NCI-H146 treated with DMSO at 0.1 percent for 48 hours (cell line): ENCODE measurements at regions not wholly inside any gene's neighbourhood (a gene's known extent, or its start where the extent isn't known, plus 50 kb on each side); places are given as distances from the start of the nearest gene placed in this dataset.

Source experiments
- DNase-seq: peaks from one replicate; lab custom pipeline; 2025; ENCODE audit not compliant: unreplicated experiment; lab: John Stamatoyannopoulos, UW

DNA sequence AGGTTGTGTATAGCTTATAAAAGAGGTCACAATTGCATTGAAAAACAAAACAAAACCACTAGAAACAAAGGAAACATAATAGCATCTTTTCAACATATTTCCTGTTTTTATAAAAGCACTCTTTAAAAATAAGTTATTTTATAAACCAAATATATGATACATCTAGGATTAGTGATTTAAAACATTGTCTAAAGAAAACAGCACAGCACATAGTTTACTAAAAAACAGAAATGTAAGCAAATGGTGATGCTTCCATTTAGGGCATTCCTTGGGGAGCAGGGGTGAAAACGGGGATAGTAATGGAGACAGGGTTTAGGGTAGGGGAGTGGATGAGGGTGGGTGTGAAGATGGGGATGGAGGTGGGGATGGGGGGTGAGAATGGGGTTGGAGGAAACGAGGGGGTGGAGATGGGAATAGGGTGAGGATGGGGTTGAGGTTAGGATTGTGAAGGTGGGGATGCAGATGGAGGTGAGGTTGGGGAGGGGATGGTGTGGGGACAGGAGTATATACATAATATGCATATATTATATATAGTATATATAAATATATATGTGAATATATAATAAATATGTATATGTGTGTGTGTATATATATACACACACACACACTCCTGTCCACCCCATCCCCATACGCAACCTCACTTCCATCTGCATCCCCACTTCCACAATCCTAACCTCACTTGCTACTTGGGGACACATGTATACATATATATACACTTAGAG lies 1519.5 kb downstream of the CDH11 start:
- DNase-seq, result no peak

DNA sequence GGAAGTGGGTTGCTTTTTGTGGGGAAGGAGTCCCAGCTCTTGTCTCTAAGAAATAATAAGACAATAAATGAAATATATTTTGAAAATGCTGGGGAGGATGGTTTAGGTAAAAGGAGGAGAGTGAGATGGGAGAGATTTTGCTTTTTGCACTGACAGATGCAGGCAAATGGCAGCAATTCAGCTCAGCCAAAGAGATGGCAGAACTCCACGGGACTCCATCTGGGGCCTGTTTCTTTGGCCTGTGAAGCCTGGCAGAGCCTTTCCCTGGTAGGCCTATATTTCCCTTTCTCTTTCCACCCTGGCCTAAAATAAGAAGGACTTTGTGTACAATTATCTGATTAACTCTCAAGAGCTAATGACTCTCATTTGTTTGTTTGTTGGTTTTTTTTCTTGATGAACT lies 1525.1 kb downstream of the CDH11 start:
- DNase-seq, result no peak

DNA sequence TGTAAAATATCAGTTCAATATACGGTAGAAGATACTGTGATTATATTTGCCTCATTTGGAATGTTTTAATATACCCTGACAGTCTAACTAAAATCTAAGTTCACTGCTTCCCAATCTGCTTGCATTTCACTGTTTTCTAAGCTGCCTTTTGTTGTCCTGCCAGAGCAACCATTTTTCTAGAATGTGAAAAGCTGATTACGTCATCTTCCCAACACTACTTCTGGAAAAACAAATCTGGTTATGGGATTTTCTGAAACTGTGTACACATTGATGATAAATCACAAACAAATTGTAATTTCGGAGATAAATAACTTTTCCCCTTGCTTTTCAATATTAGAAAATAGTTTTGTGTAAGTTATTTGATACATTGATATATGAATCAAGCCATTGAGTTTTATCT lies 1529.0 kb downstream of the CDH11 start:
- DNase-seq, result no peak

DNA sequence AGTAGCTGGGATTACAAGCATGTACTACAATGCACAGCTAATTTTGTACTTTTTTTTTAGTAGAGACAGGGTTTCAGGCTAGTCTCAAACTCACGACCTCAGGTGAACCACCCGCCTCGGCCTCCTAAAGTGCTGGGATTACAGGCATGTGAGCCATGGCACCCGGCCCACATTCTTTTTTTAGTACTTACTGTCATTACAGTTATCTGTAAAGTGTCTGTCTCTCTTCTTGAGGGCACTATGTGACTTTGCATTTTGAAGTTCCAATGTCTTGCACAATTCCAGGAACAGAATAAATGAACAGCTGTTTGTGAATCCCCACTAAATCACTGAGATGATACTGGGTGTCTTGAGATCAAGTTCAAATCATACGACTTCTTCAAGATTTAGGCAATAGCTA lies 1540.3 kb downstream of the CDH11 start:
- DNase-seq, result no peak

DNA sequence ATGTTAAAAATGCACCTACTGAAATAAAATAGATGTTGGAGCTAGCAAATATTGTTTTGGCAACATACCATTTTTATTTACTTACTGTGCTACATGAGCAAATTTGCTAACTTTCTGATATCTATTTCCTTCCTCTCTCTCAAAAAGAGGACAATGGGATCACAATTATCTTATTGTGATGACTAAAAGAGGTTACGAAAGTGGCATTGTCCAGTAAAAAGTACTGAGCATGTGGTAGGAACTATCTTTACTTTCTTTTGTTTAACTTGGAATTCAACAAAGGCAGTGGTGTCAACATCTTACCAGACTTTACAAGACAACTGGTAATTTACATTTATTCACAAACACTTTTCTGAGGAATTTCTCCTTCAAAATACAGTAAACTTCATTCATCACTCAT lies 1542.6 kb upstream of the CDH8 start:
- DNase-seq, result no peak

DNA sequence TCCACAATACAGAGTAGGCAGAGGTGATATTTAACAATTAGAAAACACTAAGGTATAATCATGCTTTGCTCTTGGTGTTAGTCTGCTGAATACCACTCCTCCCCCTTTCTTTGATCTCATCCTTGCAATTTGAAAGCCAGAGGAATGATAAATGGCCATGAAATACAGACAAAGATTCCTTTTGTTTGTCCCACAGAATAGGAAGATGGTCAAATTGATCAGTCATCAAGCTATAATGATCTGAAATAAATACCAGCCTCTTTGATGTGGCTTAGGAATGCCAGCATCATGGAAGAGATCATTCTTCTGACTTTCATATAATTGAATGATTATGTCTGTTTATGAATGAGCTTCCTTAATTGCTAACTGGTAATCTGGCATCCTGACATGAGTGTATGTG lies 1541.7 kb upstream of the CDH8 start:
- no peak for DNase-seq

DNA sequence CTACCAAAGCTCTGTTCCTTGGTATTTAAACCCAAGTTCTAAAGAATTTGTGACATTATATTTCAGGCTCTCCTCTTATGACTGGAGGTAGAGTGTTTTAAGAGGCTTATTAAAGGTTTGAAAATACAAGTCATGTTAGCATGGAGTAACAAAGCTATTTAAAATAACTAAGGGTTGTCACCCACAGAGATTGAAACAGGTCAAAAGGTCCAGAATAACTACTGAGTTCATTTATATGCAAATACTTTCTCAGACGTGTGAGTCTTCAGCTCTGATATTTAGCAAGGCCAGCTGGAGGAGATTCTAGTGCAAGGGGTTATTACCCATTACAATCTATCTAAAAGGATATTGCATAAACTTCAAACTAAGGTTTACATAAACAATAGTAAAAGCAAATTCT lies 1538.8 kb upstream of the CDH8 start:
- no peak for DNase-seq

DNA sequence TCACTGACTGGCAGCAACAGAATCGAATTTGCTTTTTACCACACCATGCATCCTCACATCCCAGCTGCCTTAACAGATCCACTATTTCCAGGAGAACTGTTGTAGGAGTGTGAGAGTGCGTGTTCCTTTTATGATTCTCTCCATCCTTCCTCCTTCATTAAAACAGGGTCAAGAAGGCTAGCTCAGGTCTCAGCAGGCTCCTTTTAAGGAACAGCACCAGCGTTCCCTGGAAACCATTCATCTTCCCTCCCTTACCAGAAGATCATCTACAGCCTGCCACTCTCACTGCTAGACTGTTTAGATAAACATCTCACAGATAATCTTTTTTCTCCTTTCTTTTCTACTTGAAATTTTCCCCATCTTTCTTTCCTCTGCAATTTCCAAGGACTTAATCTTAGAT lies 1531.9 kb upstream of the CDH8 start:
- no peak for DNase-seq

DNA sequence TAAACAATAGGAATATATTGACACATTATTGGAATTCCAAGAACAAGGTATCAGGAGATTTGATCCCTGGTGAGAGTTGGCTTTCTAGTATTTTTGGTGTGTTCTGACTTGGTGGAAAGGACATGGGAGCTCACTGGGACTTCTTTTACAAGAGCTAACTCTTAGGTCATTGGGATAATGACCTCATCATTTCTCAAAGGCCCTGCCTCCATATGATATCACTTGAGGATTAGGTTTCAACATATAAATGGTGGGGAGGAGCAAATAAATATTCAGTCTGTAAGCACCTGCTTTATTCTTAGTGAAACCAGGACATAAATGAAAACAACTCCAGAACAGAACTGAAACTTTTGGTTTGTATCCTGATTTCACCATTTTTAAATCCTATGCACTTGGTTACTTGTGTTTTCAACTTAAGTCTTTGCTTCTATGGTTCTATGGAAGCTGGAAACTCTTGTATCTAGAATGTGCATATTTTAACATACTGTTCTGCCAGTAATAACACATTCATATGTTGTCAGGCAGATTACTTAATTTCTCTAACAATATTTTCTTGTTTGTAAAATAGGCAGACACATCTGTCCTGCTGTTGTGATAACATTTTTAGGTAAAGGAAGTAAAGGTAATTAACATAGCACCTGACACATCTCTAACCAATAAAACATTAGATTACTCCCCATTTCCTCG lies 1527.7 kb upstream of the CDH8 start:
- DNase-seq, result no peak

DNA sequence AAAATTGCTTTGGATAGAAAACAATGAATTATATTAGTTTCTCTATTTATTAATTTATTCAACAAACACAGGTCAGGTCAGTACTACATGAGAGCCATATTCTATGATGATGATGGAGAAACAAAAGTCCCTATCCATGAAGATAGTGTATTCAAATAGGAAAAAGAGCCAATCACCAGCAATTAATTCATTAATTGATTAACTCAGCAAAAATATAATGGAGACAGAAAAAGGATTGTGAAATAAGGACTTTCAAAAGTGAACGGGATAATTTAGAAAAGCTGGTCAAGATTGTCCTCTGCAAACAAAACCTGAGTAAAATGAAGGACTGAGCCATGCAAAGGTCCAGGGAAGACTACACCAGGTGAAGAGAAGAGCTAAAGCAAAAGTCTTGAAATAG lies 1517.7 kb upstream of the CDH8 start:
- no peak for DNase-seq

DNA sequence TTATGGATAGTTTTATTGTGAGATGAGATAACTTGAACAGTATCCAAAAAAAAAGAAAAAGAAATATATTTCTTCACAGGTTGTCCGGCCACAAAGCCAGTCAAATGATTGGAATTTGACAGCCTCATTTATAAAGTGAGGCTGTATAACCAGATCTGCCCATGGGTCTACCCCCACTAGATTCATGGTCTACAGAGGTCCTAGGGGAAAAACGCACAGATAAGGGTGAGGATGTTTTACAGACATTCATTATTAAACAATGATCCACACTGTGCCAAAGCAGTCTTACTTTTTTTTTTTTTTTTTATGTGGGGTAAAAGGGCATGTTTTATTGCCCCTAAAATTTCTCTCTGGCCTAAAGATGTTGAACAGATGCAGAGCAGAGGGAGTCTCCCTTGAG lies 1503.0 kb upstream of the CDH8 start:
- no peak for DNase-seq

DNA sequence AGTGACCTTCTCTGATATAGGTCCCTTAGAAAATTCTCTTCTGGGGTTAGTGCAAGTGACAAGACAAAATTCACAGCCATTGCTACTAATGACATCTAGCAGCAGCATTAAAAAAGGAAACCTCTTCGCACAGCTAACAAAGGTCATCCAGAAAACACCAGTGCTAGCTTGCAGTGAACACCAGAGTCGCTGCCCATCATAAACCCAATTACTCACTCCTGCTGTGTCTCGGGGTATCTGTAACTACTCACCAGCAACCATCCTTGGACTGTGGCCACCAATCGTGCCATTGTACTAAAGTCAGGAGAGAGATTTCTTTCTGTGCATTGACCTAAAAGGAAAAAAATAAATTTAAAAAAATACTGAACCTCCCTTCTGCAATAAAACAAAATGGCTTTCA lies 1494.7 kb upstream of the CDH8 start:
- no peak for DNase-seq

DNA sequence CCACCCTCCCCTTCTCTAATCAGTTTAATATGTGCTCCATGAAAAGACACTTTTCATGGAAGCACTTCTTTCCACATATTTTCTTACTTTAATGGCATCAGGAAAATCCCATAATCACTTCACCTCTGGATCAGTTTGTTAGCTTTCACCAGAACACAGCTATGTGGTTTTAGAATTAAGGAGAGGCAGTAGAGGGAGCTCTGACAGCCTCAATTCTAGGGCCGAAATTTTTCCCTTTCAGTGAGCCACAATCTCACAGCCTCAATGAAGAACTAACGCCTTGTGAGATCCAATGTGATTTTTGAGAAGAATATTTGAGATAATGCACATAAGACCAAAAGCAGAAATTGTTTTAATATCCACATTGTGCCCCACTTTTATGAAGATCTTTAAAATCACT lies 1494.0 kb upstream of the CDH8 start:
- no peak for DNase-seq

DNA sequence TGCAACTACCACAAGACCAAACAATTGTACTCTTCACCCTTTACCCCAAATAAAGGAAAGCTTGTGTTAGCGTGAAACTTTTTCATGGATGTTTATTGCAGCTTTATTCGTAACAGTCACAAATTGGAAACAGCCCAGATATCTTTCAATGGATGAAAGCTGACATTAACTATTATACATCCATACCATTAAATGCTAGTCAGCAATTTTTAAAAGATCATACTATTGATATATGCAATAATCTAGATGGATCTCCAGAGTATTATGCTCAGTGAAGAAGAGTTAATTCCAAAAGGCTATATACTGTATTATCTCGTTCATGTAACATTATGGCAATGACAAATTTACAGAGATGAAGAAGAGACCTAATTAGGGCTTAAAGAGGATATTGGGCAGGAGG lies 1491.2 kb upstream of the CDH8 start:
- DNase-seq, result no peak

DNA sequence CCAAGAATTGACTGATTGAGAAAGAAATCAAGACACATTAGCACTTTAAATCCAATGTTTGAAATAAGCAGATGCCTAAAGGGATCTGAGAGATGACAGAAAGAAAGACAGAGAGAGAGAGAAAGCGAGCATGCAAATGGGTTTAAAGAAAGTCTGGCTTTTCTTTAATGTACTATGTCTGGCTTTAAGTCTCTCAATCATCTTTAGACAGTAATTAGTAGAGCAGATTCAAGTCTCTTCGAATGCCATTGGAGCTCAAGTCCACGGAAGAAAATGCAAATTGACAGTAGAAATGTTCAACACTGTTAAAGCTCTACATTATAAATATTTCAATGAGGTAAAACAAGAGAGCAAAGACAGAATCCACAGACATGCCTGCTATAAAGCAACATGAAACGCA lies 1480.2 kb upstream of the CDH8 start:
- no peak for DNase-seq

DNA sequence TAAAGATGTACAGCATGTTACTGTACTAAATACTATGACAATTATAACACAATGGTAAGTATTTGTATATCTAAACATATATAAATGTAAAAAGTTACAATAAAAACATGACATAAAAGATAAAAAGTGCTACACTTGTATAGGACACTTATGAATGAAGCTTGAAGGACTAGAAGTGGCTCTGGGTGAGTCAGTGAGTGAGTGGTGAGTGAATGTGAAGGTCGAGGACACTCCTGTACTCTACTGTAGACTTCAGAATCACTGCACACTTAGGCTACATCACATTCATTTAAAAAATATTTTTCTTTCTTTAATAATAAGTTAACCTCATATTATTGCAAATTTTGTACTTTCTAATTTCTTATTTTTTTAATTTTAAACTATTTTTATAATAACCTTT lies 1476.7 kb upstream of the CDH8 start:
- no peak for DNase-seq

DNA sequence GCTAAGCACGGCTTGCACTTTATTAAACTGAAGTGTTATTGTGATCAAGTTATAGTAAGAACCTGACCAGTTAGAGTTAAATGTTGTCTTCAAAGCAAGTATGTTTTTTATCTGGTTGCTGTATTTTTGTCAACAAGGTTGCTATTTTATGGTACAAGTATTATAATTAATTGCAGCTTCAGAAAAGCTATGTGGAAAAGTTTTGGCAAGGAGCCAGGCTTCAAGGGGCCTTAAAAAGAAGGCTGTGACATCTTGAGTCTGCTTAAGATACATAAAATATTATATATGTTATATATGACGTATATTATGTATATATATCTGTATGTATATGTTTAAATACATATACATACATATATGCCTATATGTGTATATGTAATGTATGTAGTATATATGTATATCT lies 1461.2 kb upstream of the CDH8 start:
- no peak for DNase-seq

DNA sequence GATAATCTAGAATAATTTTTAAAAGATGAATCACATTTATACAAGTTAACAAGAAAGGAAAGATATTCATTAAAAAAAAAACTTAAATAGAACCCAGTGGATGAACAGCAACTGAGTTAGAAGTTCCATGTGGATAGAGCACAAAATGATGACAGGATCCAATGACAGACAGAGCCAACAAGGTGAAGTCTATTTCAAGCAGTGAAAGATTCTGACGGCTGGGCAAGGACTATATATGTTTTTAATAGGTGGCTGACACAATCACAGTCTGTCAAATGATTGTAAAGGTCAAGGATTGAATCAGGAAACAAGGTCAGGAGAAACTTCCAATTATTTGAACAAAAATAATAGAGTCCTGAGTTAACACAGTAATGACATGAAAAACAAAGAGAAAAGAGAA lies 1460.0 kb upstream of the CDH8 start:
- DNase-seq, result no peak

DNA sequence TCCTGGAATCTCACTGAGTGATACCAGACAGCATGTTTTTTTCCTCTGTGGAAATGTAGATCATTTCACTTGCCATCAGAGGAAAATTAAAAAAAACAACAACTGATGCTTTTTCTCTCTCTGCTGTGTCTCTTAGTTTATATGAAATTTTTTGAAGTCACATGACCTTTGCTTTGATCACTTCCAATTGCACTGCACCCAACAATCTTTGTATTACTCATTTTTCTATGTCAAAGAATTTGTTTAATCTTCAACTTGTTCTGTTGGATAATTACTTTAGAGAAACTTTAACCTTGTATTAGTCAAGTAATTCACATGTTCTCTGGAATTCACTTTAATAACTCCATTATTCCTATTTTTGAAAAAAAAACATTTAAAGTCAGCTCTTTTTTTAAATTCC lies 1452.7 kb upstream of the CDH8 start:
- DNase-seq, result no peak

DNA sequence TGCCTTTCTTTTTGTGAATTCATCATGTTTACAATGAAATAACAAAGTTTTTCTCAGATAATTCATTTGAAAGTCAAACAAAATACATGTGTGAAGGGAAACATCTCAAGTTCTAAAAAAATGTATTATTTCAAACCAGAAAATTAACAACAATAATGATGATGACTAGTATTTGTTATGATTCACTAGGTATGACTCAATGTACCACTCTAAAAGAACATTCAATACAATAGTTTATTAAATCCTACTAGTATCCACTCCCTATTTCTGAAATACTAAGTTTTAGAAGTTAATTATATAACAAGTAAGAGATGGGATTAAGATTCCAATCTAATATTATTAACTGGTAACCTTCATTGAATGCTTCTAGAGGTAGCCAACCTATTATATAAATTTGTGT lies 1444.8 kb upstream of the CDH8 start:
- DNase-seq, result no peak

DNA sequence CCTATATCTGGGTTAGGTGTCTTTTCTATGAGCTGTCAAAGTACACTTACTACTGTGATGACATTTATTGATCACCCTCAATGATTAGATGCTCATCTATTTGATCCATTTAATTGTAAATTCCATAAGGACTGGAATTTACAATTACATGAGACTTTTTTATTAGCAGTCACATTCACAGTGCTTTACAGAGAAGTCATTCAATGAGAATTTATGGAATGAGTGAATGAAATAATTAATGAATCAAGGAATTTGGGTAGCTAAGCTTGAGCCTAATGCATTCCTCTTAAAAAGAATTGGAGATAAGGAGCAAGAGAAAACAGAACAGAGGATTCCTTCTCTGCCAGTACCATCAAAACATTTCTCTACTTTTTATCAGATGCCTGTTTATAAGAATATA lies 1437.5 kb upstream of the CDH8 start:
- no peak for DNase-seq

DNA sequence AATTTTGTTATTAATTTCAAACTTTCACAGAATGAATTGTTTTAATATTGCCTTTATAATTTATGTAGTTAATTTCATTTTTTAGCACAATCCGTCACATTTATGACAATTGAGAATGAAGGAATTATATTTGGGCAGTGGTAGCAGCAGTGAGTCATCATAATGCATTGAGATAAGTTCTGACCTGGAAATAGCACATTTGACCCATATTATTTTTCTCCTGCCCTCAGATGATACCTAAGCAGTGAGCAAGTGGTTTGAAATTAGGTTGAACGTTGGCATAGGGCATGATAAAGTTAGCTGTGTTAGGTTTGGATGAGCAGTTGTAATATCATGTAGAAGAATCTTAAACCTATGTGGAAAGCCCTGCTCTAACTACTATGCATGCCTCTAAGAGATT lies 1431.3 kb upstream of the CDH8 start:
- DNase-seq, result no peak

DNA sequence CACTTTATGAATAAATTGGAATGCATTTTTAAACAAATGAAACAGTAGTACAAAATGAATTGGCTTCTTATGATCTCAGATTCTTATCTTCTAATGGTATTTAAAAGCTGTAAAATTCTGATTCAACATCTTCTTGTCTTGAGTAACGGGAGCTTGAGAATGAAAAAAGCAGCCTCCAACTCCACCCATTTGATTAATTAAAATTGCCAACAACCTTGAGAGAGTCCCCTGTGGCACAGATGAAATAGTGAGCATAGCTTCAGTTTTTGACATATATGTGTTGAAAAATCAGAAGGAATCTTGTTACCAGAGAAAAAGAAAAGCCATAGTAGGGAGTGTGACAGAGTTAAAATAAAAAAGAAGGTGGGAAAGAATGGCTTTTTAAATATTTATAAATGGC lies 1426.1 kb upstream of the CDH8 start:
- no peak for DNase-seq
